HG03135 (cell line): ENCODE measurements at regions not wholly inside any gene's neighbourhood (a gene's known extent, or its start where the extent isn't known, plus 50 kb on each side); places are given as distances from the start of the nearest gene placed in this dataset.
"Not testable (repeated sequence)": the region's sequence is repeated elsewhere in the genome, so short reads cannot be mapped to it uniquely, and the experiment has no call there.

Experiments used
- ATAC-seq: cut with Tn5 transposase; IDR thresholded peaks from one replicate; pipeline ENCODE4 v1.9.1; 2021; ENCODE audit warnings: mild to moderate bottlenecking, moderate library complexity; ENCODE audit not compliant: unreplicated experiment

DNA sequence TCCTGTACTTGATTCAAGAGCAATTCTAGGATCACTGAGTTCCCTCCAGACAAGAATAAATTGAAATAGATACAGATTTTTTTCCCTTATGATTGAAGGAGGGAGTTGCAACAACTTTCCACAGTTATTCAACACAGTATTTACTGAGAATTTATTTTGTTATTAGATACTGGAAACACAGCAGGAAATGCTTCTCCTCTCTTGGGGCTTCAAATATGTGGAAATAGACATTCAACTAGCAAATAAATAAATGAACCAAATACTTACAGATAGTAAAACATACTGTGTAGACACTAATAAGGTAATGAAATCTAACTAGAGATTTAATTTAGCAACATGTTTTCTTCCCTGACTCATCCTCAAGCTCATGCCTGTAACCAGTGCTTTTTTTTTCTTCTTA is 169.2 kb downstream of the LNPK start:
- ATAC-seq: no peak

DNA sequence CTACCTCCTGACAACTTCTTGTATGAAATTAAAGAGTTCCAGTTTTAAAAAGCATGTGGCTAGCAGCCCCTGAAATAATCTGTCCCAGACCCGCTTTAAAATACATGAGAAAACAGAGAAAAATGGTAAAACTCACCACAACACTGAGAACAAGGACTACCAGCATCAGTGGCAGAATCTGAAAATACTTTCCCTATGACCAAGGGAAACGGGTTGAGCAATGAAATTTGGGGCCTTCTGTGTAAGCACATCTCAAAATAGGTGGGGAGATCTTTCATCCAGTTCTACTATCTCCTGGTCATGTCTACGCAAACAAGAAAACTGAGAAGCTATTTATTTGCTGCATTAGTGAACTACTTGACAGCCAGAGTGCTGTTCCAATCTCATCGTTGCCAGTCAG is 172.3 kb downstream of the LNPK start:
- no peak for ATAC-seq

DNA sequence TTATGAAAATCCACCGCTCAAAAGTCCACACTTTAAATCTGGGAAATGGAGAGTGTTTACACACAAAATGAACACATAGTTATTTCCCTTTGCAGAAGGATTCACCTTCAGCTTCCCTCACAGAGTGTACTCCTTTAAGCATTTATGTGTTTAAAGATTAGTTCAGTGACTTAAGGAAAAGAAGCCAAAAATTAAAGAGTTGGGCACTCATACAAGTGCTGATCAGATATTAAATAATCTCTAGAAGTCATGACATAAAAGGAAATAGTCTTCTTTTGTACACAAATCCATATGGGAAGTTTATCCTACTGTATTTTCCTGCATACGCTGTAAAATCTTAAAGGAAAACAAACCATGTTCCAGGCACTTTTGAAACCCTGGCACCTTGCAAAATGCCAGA is 174.2 kb downstream of the LNPK start:
- no peak for ATAC-seq

GRCh38 chr2:175824243-175824642 is 177.8 kb downstream of the LNPK start:
- ATAC-seq: no peak

- no peak for ATAC-seq
Measured at GRCh38 chr2:175823707-175824073, 178.4 kb downstream of the LNPK start.

DNA sequence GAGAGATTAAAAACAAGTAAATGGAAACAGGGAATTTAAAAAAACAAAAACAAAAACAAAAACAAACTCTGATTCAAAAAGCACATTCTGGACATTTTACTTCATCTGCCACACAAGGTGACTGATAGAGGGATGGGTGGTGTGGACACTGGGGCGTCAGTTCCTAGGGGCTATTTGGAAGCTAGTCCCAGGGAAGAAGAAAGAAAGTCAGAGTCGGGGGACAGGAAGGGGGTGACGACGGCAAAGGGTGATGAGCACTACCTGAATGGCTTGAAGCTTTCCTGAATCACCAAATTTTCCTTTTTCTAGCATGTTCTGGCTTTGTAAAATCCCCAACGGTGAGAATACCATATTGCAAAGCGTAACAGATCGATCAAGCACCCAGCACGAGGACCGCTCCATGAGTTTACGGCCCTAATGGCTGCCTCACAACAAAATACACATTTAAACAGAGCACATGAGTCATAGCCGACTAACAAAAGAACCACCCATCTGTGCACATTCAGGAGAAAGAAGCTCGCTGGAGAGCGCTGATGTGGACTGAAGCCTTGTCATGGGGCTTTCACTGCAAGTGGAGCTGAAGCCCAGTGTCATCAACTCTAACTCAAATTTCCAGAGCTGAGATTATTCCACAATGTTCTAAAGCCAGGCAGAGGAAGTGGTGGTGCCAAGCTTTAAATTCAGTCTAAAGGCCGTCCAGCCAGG is 178.9 kb downstream of the LNPK start:
- no peak for ATAC-seq

- ATAC-seq: no peak
Measured at GRCh38 chr2:175817221-175817620, 184.8 kb downstream of the LNPK start.

- ATAC-seq: no peak
Measured at GRCh38 chr2:175815537-175815936, 186.5 kb downstream of the LNPK start.

- no peak for ATAC-seq
Measured at GRCh38 chr2:175811971-175812370, 190.1 kb downstream of the LNPK start.

DNA sequence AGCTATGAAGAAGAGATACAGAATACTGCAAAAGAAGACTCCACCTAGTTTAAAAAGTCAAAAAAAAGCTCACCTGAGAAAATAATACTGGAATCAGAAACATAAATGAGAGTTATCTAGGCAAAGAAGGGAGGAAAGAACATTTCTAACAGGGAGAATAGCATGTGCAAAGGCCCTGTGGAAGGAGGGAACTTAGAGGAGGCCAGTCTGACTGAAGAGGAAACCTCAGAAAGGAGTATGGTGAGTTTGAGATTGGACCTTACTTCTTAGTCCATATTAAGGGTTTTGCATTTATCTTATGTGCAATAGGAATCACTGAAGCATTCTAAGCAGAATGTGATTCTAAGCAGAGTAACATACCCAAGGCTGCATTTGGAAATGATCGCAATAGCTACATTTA is 193.2 kb downstream of the LNPK start:
- no peak for ATAC-seq

GRCh38 chr2:175808078-175808477 is 194.0 kb downstream of the LNPK start:
- no peak for ATAC-seq

DNA sequence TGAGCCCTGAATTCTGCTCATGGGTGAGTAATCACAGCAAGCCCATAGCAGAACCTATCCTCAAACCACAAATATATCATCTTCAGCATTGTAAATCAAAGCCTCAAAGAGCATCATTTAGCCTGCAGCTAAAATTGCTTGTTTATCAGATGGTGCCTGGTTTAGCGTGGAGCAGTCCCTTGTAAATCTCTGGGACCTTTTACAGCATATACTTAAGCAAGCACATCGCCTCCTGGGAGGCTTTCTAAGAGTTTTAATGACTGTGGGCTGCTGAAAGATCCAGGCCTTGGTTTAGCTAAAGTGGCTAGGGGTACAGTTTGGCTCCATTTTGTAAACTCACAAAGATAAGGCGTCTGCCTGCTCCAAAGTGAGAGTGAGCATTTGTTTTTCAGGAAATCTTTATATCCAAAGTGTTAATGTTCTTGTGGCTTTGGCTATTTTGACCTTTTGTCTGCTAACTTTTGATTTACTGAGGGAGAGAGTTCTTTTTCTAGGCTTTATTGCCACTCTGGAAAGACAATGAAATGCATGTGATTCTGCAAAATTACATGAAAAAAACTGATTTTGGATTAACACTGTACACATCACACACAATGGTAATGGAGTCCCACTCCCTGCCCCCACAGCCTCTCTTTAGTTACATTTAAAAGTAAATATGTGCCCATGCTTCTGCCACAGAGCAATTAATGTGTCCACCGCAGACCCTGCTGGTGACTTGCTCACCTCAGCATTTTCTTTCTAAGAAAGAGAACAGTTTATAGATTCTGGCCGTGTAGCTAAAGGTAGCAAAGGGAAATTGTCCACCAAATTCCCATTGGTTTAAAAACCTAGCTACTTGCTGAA is 194.8 kb downstream of the LNPK start:
- ATAC-seq: no peak

DNA sequence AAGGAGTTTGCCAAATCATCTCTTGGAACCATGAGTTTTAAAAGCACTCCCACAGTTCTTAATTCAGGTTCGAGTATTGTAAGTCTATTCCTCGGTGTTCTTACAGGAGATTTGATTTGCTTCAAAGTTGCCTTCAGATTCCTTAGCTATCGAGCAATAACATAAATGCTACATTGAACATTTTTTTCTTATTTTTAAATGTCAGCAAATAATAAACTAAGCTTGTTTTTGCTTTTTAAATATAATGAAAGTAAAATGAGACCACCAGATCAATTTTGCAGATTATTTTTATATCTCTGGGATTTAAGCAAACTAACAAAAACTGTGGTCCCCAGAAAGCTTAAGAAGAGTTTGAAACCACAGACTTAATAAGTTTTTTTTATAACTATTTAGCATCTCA is 195.5 kb downstream of the LNPK start:
- ATAC-seq: no peak

- ATAC-seq: no peak
Measured at GRCh38 chr2:175806125-175806490, 196.0 kb downstream of the LNPK start.

DNA sequence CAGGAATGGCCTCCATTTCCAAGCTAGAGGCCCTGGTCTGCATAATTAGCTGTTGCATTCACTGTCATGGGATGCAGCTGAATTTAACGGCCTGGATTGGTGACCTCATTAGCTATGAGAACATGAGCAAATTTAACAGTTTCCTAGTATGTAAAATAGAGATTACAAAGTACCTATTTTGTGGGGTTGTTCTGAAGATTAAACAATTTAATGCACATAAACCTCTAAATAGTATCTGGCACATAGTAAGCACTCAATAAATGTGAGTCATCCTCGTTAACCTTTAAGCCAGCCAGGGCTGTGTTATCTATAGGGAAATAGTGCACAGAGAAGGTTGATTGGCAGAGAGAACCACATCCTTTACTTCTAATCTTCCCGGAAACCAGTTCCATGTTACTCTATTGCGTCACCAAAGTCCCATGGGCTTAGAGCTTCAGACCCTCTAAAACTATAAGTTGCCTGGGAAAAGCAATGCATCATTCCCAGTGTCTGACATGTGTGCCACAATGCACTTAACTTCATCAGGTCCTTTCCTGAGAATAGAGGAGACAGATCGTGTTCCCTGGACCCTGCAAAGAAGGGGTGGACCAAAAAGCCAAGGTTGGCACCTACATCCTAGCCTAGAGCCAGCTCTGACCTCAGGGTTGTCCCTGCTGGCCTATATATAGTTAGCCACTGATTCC is 196.5 kb downstream of the LNPK start:
- no peak for ATAC-seq

DNA sequence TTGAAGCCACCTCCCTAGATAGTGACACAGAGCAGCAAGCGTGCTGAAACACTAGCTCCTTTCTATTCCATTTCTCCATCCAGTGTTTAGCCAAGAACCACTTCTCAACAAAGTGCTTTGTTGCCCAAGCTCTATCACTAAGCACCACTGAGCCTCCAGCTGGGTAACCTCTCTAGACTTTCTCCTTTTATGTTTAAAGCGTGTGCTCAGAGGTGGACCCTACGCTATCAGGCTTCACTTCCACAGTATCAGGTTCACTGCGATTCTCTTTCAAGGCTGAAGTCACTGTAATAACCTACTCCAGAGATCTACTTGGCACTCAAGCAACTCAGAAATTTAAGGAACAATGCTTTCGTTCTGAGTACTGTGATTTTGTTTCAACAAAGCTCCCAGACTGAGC is 197.9 kb downstream of the LNPK start:
- no peak for ATAC-seq

GRCh38 chr2:175796422-175796821 is 205.6 kb downstream of the LNPK start:
- not testable (repeated sequence) for ATAC-seq

- no peak for ATAC-seq
Measured at GRCh38 chr2:175793648-175794047, 208.4 kb downstream of the LNPK start.

DNA sequence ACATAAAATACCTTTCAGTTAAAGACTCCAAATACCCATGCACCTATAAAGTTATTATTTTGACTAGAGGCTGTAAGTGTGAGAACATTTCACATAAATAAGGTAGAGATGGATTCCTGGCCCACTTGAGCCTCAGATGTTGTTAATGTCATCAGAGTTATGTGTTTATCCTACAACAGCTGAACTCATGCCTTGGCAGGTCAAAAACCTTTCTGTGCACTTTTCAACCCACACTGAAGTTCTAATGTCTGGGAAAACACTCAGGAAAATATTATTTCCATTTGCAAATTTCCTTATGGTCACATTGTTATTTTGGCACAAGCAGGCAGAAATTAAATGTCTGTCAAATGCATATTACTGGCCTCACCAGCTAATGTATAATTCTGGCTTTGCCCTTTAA is 209.2 kb downstream of the LNPK start:
- ATAC-seq: no peak

- ATAC-seq: no peak
Measured at GRCh38 chr2:175792199-175792598, 209.9 kb downstream of the LNPK start.

DNA sequence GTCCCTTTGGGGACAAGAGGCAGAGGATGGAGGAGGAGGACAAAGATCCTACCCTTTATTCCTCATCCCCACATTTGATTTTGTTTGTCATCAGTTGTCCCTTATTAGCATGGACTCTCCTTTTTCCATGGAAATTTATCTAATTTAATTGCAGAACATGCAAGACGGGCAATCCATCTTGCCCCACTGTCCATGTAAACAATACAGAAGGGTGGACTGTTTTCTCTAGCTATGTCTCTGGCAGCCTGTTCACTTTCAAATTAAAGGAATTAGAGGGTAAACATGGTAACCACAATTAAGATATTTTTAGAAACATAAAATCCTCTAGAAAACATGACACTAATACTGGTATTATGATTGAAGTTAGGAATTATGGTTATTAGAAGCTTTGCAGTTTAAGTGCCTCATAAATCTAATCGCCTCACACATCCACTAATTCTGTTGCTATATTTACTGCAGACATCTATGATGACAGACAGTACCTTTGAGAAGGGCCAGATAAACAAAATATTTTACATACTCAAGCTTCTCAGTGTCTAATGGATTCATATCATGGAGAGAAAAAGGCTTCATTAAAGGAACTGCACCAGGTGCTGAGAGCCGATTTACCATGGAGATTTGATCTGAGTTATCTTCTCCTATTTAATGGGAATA is 215.5 kb downstream of the LNPK start:
- ATAC-seq: no peak
